Type B pancreatic cell (in vitro differentiated cells): ENCODE measurements at regions not wholly inside any gene's neighbourhood (a gene's known extent, or its start where the extent isn't known, plus 50 kb on each side); places are given as distances from the start of the nearest gene placed in this dataset.

Experiments used
- DNase-seq: peaks from one replicate; pipeline ENCODE4 v3.0.0; 2021; ENCODE audit warnings: mixed read lengths; ENCODE audit not compliant: unreplicated experiment; ENCODE audit errors: extremely low spot score
- H3K27ac Mint-ChIP-seq: 2 replicates; pipeline ENCODE4 v1.8.0; 2021; ENCODE audit warnings: mild to moderate bottlenecking, mixed read lengths
- H3K27me3 Mint-ChIP-seq: 2 replicates; pipeline ENCODE4 v1.8.0; 2021; ENCODE audit warnings: mixed read lengths
- H3K36me3 Mint-ChIP-seq: 2 replicates; pipeline ENCODE4 v1.8.0; 2021; ENCODE audit warnings: mixed read lengths
- H3K4me1 Mint-ChIP-seq: one replicate; pipeline ENCODE4 v1.8.0; 2021; ENCODE audit warnings: mixed read lengths; ENCODE audit not compliant: unreplicated experiment
- H3K4me3 Mint-ChIP-seq: 2 replicates; pipeline ENCODE4 v1.8.0; 2021; ENCODE audit warnings: mild to moderate bottlenecking, mixed read lengths
- H3K9me3 Mint-ChIP-seq: 2 replicates; pipeline ENCODE4 v1.8.0; 2021; ENCODE audit warnings: mixed read lengths
- CTCF ChIP-seq: fragments of 200-600 bp; sonication (generic); conservative IDR thresholded peaks from 2 replicates; pipeline ENCODE4 v1.5.0; 2021; ENCODE audit warnings: antibody characterized with exemption, mild to moderate bottlenecking

- no peak for DNase-seq
- Mint-ChIP-seq H3K36me3 (no peaks in the 10 kb centered on the region), H3K4me3 (no peak overlapping the region), H3K27me3 (peaks cover 34% of the 10 kb centered on the region), H3K4me1 (peaks cover 8% of the 10 kb centered on the region), H3K9me3 (no peaks in the 10 kb centered on the region), H3K27ac (no peak overlapping the region)
- TF ChIP-seq CTCF, result no peak
These were observed 154.3 kb downstream of the C5orf15 start for GRCh38 chr5:133814152-133814551.

GRCh38 chr5:133811168-133811567 is 157.3 kb downstream of the C5orf15 start:
- Mint-ChIP-seq H3K9me3 (no peaks in the 10 kb centered on the region), H3K27me3 (peaks cover 31% of the 10 kb centered on the region), H3K4me3 (no peak overlapping the region), H3K27ac (no peak overlapping the region), H3K4me1 (peaks cover 8% of the 10 kb centered on the region), H3K36me3 (no peaks in the 10 kb centered on the region)
- no peak for TF ChIP-seq CTCF
- no peak for DNase-seq

- H3K36me3 Mint-ChIP-seq, result no peaks in the 10 kb centered on the region
- no peak overlapping the region for H3K27ac Mint-ChIP-seq
- DNase-seq, result no peak
- peaks cover 8% of the 10 kb centered on the region for H3K4me1 Mint-ChIP-seq
- no peak overlapping the region for H3K4me3 Mint-ChIP-seq
- H3K9me3 Mint-ChIP-seq, result no peaks in the 10 kb centered on the region
- peaks cover 34% of the 10 kb centered on the region for H3K27me3 Mint-ChIP-seq
- no peak for TF ChIP-seq CTCF
These were observed 158.6 kb downstream of the C5orf15 start for GRCh38 chr5:133809801-133810200.

GRCh38 chr5:133807348-133807747 is 161.1 kb downstream of the C5orf15 start:
- no peak for DNase-seq
- no peak for TF ChIP-seq CTCF
- Mint-ChIP-seq H3K9me3 (peaks cover 6% of the 10 kb centered on the region), H3K27me3 (peaks cover 22% of the 10 kb centered on the region), H3K4me3 (no peak overlapping the region), H3K4me1 (no peaks in the 10 kb centered on the region), H3K36me3 (no peaks in the 10 kb centered on the region), H3K27ac (no peak overlapping the region)

GRCh38 chr5:133806847-133807246 is 161.6 kb downstream of the C5orf15 start:
- Mint-ChIP-seq H3K4me3 (no peak overlapping the region), H3K36me3 (no peaks in the 10 kb centered on the region), H3K27me3 (peaks cover 22% of the 10 kb centered on the region), H3K4me1 (peaks cover 3% of the 10 kb centered on the region), H3K9me3 (peaks cover 6% of the 10 kb centered on the region), H3K27ac (no peak overlapping the region)
- no peak for TF ChIP-seq CTCF
- no peak for DNase-seq
